ENCODE measurements at regions not wholly inside any gene's neighbourhood (a gene's known extent, or its start where the extent isn't known, plus 50 kb on each side); places are given as distances from the start of the nearest gene placed in this dataset.

GRCh38 chr1:4961935-4962645 lies 307.7 kb downstream of the AJAP1 start:
- TF ChIP-seq CTCF (IDR thresholded peaks at IDR 0.05) (no peak), POLR2A (IDR thresholded peaks at IDR 0.05) (no peak)

Data from heart left ventricle (tissue), 13 donors.